ENCODE measurements at regions not wholly inside any gene's neighbourhood (a gene's known extent, or its start where the extent isn't known, plus 50 kb on each side); places are given as distances from the start of the nearest gene placed in this dataset.

DNA sequence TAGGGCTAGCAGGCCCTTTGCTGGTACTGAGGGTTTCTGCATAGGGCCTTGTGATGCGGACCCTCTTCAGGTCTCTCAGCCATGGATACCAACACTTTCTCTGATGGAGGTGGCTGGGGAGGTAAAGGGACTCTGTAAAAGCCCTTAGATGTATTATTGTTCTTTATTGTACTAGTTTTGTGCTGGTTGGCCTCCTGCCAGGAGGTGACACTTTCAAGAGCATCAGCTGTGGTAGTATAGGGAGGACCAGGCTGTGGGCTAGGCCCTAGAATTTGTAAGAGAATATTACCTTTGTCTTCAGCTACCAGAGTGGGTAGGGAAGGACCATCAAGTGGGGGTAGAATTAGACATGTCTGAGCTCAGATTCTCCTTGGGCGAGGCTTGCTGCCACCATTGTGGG lies 936.3 kb downstream of the CENPC start:
- TF ChIP-seq, protein P1, sequence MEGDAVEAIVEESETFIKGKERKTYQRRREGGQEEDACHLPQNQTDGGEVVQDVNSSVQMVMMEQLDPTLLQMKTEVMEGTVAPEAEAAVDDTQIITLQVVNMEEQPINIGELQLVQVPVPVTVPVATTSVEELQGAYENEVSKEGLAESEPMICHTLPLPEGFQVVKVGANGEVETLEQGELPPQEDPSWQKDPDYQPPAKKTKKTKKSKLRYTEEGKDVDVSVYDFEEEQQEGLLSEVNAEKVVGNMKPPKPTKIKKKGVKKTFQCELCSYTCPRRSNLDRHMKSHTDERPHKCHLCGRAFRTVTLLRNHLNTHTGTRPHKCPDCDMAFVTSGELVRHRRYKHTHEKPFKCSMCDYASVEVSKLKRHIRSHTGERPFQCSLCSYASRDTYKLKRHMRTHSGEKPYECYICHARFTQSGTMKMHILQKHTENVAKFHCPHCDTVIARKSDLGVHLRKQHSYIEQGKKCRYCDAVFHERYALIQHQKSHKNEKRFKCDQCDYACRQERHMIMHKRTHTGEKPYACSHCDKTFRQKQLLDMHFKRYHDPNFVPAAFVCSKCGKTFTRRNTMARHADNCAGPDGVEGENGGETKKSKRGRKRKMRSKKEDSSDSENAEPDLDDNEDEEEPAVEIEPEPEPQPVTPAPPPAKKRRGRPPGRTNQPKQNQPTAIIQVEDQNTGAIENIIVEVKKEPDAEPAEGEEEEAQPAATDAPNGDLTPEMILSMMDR (IDR thresholded peaks at IDR 0.05) = no peak
- TF ChIP-seq POLR2A (IDR thresholded peaks at IDR 0.05) (no peak), EP300 (IDR thresholded peaks at IDR 0.05) (no peak)

All from ovary (tissue), 3 donors.